GM19397 (cell line): ENCODE measurements at regions not wholly inside any gene's neighbourhood (a gene's known extent, or its start where the extent isn't known, plus 50 kb on each side); places are given as distances from the start of the nearest gene placed in this dataset.
"Not testable (repeated sequence)": the region's sequence is repeated elsewhere in the genome, so short reads cannot be mapped to it uniquely, and the experiment has no call there.

Experiments
- ATAC-seq: cut with Tn5 transposase; IDR thresholded peaks from one replicate; pipeline ENCODE4 v1.9.1; 2021; ENCODE audit warnings: mild to moderate bottlenecking, moderate library complexity; ENCODE audit not compliant: unreplicated experiment

DNA sequence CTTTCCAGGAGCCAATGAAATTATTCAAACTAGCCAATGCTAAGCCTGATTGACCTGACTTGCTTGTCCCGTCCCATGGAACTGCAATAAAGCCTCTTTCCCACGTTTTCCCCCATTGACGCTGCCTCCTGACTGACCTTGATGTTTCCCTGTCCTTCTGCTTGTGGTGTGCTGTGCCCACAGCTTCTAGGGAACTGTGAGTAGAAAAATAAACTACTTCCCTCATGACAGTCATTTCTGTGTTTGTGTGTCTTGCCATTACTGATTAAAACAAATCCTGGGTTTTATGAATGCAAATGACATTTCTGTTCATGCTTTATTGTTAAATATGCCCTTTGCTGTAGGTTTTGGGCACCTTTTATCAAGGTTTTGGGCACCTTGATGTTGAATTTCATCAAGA is 91.3 kb upstream of the ABI1 start:
- ATAC-seq, result no peak

DNA sequence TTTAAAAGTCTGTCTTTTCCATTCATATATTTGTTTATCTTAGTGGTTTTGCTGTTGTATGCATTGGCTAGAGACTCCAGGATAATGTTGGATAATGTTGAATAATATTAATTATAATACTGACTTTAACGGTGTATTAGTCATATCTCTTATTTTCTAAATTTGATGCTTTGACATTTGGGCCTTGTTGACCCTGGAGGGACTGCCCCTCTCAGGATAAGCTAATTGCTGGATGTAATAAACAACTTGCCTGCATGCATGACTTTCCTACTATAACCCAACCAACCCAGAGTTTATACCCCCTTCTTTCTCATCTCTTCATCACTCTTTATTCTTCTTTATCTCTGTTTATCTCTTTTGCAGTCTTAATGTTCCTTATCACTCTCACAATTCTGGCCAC is 90.9 kb upstream of the ABI1 start:
- ATAC-seq, result no peak

GRCh38 chr10:26950934-26951333 is 90.2 kb upstream of the ABI1 start:
- no peak for ATAC-seq

DNA sequence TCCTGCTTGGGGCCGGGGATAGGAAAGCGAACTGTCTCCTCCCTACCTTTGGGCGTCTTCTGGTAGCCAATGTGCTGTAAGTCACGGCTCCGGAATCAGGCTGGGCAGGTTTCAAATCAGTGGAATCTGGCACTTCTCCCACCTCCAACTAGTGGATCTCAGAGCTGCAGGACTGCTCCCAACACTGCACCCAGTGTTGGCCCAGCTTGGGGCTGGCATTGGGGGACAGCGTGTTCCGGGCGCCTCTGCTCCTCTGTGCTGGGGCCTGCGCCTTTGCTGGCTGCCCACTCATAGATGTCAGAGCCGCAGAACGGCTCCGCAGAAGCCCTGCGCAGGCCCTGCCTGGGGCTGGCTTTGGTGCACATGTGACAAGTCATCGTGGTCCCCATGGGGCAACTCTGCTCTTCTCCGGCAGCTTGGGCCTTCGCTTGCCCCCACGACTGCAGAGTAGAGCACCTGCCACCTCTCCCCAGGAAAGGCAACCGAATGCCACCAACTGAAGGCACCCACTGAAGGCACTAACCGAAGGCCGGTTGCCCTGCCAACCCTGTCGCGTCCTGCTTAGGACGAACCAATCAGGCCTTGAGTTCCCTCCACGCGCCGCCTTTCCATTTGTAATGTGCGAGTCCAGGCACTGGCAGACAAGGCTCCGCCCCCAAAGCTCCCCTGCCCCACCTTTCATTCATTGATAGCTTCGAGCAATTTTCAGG is 85.5 kb upstream of the ABI1 start:
- no peak for ATAC-seq

- no peak for ATAC-seq
Observed at GRCh38 chr10:26944261-26944882, 83.6 kb upstream of the ABI1 start.

GRCh38 chr10:26939962-26940354 is 79.2 kb upstream of the ABI1 start:
- no peak for ATAC-seq

DNA sequence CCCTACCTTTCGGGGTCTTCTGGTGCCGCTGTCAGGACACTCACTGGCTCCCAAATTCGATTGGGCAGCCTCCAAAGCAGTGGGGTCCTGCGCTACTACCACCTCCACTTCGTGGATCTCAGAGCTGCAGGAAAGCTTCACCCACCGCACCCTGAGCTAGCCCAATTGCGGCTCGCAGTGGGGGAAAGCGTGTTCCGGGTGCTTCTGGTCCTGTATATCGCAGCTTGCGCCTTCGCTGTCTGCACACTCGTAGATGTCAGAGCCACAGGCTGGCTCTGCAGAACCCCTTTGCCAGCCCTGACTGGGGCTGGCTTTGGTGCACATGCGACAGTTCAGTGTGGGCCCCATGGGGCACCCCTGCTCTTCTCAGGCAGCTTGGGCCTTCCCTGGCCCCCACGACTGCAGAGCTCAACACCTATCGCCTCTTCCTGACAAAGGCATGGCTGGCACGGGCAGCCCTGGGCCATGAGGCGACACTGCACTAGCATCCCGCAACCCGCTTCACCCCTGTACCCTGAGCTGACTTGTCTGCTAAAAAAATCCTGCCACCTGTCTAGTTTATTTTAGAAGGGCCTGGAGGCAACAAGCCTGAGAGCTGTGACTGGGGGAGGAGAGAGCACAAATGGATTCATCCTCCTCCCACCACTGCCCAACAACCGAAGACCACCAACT is 78.7 kb upstream of the ABI1 start:
- ATAC-seq, result no peak

DNA sequence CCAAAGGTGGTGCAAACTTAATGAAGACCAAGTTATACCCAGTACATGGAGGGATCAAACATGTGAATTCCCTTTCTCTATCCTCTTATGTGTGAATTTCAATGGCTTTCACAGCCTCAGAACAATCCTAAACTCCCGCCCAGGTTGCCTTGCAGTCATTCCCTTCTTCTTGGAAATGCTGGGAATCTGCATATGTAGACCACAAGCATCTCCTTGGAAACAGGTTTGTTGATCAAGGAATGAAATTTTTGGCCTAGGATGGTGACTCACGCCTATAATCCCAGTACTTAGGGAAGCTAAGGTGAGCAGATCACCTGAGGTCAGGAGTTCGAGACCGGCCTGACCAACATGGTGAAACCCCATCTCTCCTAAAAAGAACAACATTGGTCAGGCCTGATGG is 77.8 kb upstream of the ABI1 start:
- no peak for ATAC-seq

DNA sequence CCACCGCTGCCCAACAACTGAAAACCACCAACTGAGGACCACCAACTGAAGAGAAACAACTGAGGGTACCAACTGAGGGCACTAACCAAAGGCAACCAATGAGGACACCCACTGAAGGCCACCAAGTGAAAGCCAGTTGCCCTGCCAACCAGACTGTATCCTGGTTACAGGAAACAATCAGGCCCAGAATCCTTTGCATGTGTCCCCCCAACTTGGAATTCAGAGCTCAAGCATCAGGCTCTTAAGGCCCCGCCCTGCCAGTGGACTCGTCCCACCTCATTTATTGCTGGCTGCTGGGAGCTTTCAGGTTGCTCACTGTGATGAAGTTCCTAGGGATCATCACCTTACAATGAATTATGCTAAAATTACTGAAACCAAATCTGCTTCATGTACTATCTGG is 76.6 kb upstream of the ABI1 start:
- ATAC-seq, result no peak

- not testable (repeated sequence) for ATAC-seq
Observed at GRCh38 chr10:26934190-26934589, 73.4 kb upstream of the ABI1 start.

DNA sequence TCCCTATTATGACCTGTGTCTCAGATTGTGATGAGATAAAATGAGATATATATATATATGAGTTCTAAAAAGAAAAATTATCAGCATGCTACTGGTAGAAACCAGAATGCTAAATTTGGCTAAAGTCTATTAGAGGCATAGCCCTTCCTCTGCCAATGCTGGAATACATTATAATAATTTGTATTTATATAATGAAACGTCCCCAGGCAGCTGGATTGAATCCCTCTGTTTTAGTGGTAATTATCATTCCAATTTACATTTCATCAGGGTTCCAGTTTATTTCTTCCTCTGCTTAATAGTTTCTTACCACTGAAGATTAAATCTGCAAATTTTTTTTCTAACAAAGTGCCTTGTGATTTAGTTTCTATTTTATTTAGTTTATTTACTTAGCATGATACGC is 71.8 kb upstream of the ABI1 start:
- no peak for ATAC-seq

DNA sequence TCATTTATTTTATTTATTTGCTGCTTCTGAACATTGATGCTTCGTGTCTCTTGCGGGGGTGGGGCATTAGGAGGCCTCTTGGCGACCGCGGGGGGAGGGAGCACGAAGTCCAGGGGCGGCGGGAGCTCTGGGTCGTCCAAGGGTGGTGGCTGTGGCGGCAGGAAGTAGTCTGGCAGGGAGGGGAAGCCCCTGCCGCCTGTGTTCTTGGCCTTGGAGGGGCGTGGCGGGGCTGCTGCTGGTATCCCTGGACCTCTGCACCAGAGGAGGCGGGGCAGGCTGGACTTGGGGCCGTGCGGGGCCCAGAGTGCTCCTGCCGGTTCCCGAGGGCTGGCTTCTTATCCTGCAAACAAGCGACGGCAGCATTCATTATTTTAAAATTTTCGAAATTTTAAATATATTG is 70.5 kb upstream of the ABI1 start:
- ATAC-seq, result peak; percentile 85

DNA sequence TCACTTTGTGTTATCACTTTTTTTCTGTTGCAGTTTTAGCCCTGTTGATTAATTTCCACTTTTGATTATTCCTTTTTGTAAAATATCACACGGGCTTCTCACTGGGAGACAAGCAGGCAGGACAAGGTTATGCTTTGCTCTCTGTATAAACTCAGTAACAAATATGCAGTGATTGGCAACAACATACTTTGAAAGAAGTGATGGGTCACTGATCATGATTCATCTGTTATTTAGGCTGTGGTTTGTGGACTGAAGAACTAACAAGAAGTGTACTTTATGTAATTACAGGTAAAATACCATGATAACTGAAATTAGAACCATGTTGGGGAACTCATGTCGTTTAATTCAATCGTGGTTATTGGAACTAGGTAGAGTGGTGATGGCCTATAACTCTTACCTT is 62.1 kb upstream of the ABI1 start:
- ATAC-seq, result not testable (repeated sequence)

- ATAC-seq, result not testable (repeated sequence)
Observed at GRCh38 chr10:26919156-26919860, 58.5 kb upstream of the ABI1 start.

DNA sequence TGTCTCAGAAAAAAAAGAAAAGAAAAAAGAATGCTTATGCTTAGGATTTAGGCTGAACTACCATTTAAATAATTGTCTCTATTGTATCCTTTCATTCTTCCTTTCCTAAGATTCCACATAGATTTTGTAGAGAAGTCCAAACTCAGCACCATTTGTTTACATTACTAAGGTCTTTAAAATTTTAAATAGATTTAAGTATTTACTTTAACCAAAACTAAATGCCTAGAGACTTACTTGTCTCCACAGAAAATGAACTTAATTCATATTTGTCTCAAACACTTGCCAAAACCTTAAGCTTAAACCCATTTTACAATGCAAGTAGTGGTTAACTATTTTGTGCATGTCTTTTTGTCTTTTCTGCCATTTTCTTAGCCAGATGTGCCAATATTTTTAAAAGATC is 54.1 kb upstream of the ABI1 start:
- ATAC-seq, result no peak

- ATAC-seq, result no peak
Observed at GRCh38 chr10:26911811-26912461, 51.2 kb upstream of the ABI1 start.
